GM12891 (cell line): ENCODE measurements at regions not wholly inside any gene's neighbourhood (a gene's known extent, or its start where the extent isn't known, plus 50 kb on each side); places are given as distances from the start of the nearest gene placed in this dataset.

Experiments used
- PAX5 ChIP-seq: IDR thresholded peaks from 2 replicates; pipeline ENCODE4 v1.6.1; 2011; ENCODE audit warnings: low read length, moderate library complexity, mild to moderate bottlenecking; ENCODE audit not compliant: insufficient read depth, severe bottlenecking
- POLR2A ChIP-seq: IDR thresholded peaks from 2 replicates; pipeline ENCODE4 v1.6.1; 2011; ENCODE audit warnings: low read depth, low read length, control low read depth
- POLR2AphosphoS5 ChIP-seq: IDR thresholded peaks from 2 replicates; pipeline ENCODE4 v1.6.1; 2011; ENCODE audit warnings: low read depth, low read length, control low read depth
- POU2F2 ChIP-seq: IDR thresholded peaks from 2 replicates; pipeline ENCODE4 v1.6.1; 2011; ENCODE audit warnings: low read depth, mild to moderate bottlenecking, control low read depth, low read length, moderate library complexity
- SPI1 ChIP-seq: IDR thresholded peaks from 2 replicates; pipeline ENCODE4 v1.6.1; 2011; ENCODE audit warnings: low read depth, low read length, control low read depth
- TAF1 ChIP-seq: IDR thresholded peaks from 2 replicates; pipeline ENCODE4 v1.6.1; 2011; ENCODE audit warnings: low read depth, low read length, control low read depth

GRCh38 chr2:19226871-19227270, 131.6 kb downstream of the OSR1 start:
- no peak for TF ChIP-seq POLR2AphosphoS5
- TF ChIP-seq POLR2A, result no peak
- no peak for TF ChIP-seq TAF1
- TF ChIP-seq SPI1, result no peak
- TF ChIP-seq PAX5, result no peak
- TF ChIP-seq POU2F2, result no peak
